ENCODE measurements at regions not wholly inside any gene's neighbourhood (a gene's known extent, or its start where the extent isn't known, plus 50 kb on each side); places are given as distances from the start of the nearest gene placed in this dataset.

DNA sequence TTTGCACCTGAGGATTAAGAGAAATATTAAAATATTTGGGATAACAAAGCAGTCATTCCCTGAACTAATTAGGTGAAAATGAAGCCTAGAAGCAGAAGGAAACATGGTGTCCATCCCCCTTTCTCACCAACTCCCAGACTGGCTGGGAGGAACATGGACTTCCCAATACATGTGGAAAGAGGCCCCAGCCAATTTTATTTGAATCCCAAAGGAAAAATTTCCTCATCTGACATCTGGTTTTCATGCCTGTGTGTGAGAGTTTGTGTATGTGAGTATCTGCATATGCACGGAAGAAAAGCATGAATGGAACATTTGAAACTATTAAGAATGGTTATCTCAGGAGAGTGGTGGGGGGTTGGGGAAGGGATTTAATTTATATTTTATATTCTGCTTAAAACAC lies 84.3 kb downstream of the COPS8 start:
- DNase-seq (ENCODE audit: low read depth), result no peak

DNA sequence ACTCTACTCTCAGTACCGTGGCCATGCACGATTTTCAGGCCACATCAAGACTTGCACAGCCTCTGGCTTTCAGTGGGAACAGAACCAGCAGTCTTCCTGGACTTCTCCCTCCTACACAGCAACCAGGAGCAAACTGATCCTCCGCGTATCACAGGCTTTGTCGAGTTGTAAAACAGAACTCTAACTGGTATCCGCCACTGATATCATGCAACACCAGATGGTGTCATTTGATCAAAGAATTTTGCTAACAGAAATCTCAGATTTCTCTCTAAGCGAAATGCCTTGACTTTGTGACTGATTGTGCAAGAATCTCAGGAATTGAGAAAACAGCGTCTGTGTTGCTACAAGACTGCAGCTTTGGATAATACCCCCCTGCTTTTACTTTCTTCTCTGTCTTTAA lies 85.7 kb downstream of the COPS8 start:
- DNase-seq (ENCODE audit: low read depth), result peak; percentile 86

DNA sequence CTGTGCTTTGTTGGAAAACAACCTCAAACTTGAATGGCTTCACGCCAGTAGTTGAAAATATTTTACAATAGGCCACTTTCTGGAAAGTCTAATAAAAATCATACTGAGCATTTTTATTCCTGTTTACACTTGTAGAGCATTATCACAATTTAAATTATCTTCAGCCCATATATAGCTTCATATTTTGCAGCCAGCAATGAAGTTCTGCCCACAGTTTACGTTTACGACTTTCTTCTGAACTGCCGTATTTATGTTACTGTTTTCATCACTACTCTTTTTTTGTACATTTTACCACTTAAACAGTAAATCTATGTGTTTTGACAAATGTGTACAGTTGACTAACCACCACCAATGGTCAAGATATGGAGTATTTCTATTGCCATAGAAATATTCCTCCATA lies 86.2 kb downstream of the COPS8 start:
- no peak for DNase-seq (ENCODE audit: low read depth)

DNA sequence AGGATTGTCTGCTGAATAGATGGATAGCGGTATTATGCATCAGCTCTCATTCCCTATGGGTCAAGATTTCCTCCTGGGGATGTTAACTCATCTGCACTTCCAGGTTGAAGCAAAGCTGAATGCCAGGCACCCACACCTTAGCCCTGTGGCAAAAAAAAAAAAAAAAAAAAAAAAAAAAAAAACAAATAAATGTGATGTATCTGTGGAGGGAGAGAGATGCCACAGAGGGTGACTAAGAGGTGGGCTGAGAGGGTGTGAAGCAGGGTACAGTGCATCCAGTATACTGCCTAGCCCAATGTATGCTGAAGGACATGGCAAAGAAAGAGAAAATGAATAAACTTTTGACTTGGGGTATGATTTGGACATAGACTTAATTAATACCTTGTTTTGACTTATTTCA lies 91.4 kb downstream of the COPS8 start:
- DNase-seq (ENCODE audit: low read depth), result peak; percentile 37

DNA sequence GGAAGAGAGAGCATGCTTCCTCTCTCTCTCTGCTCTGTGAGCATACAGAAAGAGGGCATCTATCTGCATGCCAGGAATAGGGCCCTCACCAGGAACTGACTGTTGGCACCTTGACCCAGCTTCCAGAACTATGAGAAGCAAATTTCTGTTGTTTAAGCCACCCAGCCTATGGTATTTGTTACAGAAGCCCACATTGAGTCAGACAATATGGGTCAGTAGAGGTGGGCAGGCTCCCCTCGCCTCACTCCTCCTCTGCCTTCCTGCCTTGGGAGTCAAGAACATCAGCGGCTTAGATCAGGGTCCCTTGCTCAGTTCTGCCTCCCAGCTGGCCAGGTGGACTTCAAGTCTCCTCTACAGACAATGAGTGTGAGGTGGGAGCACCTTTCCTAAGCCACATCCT lies 92.3 kb downstream of the COPS8 start:
- DNase-seq (ENCODE audit: low read depth), result no peak

DNA sequence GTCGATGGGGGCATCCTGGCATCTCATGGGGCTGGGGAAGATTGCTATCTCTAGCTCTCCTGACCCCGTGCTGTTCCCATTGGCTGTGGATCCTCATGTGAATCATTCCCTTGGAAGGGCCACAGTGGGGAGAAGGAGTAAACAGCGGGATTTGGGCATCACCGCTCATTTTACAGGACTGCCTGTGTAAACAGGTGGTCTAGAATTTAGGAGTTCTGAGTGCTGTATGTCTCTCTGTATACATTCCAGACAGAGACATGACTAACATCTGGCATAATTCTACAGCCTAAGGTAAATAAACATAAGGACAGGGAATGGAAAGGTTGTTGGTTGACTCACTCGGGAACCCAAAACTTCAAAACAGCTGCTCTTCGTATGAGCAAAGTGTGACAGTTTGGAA lies 92.7 kb downstream of the COPS8 start:
- peak; percentile 81 for DNase-seq (ENCODE audit: low read depth)

DNA sequence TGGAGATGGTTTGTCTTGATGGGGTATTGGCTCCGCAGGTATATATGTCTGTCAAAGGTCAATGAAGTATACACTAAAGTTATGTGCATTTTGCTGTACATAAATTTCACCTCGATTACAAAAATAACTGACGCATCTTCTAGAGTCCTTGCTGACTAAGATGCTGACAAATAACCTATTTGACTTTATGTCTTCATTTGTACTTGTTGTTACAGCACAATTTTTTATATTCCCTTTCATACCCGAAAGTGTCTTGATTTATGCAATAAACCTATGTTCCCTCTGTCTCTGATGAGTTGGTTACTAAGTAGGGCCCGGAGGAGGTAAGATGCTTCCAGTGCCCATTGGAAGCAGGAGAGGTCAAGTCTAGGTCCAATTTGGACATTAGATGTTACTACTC lies 93.5 kb downstream of the COPS8 start:
- DNase-seq (ENCODE audit: low read depth), result no peak

DNA sequence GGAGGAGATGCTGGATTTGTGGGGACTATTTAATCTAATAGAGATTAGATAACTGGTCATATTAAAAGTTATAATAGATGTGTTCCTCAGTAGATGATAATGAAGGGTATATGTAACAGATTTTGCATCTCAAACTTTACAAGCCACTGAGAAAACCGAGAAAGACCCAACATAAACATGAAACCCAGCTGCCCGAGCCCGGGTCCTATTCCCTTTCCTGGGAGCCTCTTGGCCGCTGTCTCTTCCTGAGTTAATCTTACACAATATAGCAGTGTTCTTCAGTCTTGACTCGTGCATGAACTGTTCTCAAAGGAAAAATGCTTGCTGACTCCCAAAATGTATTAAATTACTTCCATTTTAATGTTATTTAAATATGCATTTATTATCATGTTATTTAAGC lies 94.5 kb downstream of the COPS8 start:
- no peak for DNase-seq (ENCODE audit: low read depth)

DNA sequence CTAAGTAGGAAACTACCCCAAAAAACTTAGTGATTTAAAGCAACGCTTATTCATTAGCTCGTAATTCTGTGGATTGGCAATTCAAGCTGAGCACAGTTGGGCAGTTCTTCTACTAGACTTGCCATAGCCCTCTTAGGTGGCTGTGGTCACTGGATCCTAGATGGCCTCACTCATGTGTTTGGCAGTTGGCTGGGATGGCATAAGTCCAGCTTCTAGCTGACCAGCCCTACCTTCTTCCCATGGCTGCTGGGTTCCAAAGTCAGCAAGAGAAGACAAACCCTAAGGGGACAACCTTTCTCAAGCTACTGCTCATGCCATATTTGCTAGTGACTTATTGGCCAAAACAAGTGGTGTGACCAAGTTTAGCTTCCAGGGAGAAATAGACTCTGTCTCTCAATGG lies 95.3 kb downstream of the COPS8 start:
- peak; percentile 74 for DNase-seq (ENCODE audit: low read depth)

DNA sequence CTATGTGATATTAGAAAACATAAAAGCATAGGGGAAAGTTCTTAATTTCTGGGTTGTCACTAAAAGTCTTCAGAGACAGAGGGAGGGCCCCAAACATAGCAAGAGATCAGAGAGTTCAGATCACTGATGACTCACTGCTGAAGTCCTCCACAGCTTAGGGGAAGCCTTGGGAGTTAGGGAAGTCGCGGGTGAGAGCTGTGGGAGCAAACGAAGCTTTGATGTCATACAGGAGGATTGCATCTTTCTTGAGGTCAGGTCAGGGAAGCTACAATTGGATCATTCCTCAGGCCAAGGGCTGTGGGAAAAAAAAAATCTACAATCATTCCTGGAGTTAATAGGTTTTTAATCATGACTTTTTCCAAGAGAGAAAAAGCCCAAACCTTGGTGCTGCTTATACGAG lies 96.2 kb downstream of the COPS8 start:
- peak; percentile 92 for DNase-seq (ENCODE audit: low read depth)

DNA sequence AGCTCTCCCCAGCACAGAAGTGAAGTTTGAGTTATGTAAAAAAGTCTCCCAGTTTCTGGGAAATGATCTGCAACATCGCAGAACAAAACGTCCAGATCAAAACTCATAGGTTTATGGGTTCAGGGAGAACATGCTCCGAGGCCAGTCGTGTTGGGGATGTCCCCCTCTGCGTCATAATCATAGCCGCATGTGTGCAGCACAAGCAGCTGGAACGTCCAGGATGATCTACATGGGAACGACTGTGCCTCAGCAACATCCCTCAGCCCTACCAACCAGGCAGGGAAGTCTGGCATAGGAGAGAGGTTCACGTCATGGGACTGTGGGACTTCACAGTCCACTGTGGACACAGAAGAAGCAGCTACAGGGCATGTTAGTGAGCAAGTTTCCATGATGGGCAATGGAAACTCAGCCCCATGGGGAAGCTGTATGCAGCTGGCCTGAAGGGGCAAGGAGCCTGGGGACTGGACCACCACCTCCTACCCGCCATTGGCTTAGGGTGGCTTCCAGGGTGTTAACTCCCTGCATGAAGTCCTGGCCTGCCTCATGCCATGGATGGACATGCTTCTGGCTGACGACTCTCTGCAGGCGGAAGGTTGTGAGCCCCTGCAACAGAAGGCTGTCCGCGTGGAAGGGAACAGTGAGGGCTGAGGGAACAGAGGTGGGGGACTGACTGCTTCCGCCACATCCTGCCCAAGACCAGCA lies 96.9 kb downstream of the COPS8 start:
- no peak for DNase-seq (ENCODE audit: low read depth)

DNA sequence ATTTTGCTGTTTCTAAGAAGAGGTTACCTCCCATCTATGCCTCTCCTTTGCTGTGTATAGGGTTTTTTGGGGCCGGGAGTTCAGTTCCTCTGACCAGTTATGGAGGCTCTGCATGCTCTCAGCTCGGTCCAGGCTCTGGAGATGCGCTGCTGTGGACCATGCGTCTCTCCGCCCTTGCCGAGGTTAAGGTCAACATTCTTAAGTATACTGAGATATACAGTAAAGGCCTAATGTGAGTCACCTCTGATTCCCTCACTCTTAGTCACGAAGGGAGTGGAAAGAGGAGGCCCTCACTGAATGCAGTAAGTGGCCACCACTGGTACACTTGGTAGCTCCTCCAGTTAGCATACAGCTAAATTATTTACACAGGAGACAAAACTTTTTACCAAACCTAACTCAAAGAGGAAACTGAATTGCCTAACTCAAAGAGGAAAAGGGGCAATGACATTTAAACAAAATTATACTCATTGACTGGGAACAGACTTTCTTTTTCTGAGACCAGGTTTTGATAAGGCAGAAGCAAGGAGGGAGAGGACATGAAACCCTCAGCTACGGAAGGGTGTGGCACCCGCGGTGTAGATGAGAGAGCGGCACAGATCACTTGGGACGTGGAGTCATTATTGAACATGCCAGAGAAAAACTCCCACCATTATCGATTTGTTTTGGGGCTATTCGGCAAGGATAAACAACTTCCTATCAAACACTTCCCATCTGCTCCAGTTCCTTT lies 98.7 kb downstream of the COPS8 start:
- DNase-seq (ENCODE audit: low read depth), result peak; percentile 62

DNA sequence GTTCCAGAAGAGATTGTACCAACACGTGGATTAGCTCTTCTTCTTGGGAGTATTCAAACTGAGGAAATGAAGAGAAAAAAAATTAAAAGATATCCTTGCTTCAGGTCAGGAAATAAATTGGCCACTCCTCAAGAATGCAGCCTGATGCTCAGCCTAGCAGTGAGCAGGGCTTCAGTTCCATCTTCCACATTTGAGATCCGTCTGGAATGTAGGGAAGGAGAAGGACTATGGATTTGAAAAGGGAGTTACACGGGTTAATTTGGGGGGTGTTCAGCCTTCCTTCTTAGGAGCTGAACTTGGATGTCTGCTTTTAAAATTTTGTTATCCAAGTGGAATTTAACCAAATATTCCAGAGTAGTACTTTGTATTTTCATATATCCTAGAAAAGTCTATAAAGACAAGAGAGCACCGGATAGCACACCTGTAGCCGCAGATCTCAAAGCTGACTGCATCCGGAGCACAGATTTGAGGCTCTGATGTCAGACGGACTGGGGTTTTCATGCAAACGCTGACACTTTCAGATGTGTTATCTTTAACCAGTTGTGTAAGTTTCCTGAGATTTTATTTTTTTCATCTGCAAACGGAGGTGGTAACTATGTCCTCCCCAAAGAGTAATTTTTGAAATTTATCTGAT lies 99.3 kb downstream of the COPS8 start:
- no peak for DNase-seq (ENCODE audit: low read depth)

DNA sequence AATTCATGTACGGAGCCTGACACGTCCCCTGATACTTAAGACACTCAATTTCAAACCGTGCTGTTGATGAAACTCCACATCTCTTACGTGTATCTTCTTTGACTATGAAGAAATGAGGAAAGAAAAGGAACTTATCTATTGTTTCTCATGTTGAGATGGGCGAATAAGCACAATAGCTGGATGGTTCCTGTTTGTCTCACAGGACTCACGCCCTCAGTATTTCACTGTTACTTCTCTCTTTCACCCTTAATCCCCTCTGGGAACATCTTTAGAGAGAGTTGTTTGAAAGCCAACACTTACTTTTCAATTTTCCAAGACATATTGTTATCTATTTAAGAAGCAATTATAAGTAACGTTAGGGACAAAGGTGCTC lies 99.8 kb downstream of the COPS8 start:
- no peak for DNase-seq (ENCODE audit: low read depth)

DNA sequence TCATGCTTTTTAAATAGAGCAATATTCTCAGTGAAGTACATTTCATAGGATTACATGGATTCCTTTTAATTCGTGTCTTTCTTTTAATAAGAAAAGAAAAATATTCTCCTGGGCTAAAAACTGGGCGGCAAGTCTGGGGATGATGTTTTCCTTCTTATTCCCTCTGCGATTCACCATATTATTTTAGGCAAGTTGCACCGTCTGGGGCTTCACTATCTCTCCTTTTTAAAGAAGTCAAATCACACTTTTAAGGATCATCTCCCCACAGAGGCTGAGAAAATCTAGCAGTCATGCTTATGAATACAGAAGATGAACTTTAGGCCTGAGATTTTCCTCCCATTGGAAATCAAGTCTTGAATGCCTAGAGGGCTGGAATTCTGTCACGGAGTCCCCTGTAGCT lies 104.1 kb downstream of the COPS8 start:
- DNase-seq (ENCODE audit: low read depth), result no peak

DNA sequence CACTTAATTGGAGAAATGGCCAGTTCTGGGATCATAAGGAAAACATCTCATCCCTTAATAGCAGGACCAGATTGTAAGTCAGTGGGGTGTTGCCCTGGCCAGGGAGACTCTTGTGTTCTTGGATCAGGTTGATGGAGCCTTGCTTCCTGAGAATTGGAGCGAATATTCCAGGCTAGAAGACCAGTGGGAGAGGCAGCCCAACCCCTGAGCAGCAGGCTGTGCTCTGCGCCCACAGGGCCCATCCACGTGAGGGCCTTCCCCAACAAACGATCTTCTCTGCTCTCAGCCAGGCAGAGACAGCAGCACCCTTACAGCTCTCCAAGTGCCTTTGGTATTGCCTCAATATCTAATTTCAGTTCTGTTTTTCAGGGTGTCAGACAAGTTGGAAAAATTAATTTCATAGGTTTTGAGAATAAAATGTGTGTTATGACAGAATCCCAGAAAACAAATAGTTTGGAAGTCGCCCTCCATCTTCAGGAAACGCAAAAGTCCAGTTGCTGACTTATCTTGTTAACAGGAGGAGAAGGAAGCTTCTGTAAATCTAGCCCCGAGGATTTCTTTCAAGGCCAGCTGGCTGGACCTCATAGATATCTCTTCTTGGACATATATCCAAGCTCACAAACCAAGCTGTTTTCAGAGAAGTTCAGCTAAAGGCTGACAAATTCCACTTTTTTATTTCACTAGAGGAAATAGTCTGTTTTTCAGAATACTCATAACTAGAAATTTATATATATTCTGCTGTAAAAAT lies 105.5 kb downstream of the COPS8 start:
- DNase-seq (ENCODE audit: low read depth), result no peak

DNA sequence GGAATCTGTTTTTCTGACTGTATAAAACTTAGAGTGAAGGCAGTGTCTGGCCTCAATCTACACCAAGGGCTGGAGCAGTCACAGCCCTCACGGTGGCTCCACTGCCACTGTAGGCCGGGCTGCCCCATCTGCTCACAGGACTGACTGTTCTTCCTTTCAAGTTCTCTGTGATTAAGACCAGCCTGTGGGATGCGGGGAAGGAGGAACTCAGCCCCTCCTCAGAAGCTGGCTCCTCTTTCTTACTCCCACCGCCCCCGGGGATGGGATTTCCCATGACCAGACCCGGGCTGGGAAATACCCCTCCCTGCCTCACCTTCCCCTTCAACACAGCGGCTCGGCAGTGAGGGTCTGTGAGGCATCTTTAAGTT lies 106.0 kb downstream of the COPS8 start:
- no peak for DNase-seq (ENCODE audit: low read depth)

DNA sequence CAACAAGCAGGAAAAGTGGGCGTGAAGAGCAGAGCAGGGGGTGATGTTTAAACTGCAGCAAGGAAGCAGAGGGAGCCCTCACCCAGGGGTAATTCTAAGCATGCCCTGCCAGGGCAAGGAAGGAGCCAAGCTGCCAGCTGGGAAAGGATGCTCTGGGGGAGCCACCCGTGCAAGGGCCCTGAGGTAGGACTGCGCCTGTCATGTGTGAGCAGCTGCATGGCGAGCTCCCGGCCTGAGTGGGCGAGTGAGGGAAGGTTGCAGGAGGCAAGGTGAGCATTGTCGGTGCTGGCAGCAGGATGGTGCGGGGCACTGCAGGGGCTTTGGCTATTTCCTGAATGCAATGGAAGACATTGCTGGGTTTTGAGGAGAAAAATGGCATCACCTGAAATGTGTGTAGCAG lies 107.2 kb downstream of the COPS8 start:
- DNase-seq (ENCODE audit: low read depth), result no peak

DNA sequence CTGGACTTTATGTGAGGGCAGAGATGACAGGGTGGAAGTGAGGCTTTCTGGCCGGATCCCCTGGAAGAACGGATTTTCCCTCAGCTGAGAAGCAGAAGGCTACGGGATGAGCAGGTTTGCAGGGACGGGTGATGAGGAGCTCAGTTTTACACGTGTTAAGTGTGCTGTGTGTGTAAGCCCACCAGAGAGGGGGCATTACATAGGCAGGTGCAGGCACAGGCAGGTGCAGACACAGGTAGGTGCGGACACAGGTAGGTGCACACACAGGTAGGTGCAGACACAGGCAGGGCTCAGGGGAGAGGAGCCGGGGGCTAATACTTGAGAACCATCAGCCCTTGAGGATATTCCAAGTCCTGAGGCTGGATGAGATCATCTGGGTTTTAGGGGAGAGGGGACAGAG lies 107.7 kb downstream of the COPS8 start:
- DNase-seq (ENCODE audit: low read depth), result no peak

DNA sequence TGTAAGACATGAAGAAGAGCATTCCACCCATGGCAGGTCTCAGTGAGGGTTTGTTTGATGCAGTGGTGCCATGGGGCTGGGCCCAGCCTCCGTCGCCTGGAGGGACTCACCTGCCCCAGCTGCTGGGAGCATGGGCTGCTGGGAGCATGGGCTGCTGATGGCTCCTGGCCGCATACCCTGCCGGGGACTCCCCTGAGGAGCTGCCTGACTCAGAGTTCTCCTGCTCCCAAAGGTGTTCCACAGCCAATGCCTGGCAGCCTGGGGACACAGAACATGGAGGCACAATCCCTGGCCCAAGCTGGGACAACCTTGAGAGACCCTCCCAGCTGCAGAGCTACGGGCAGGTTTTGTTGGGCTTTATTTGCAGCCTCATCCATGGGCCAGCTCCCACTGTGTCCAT lies 108.4 kb downstream of the COPS8 start:
- DNase-seq (ENCODE audit: low read depth), result no peak

DNA sequence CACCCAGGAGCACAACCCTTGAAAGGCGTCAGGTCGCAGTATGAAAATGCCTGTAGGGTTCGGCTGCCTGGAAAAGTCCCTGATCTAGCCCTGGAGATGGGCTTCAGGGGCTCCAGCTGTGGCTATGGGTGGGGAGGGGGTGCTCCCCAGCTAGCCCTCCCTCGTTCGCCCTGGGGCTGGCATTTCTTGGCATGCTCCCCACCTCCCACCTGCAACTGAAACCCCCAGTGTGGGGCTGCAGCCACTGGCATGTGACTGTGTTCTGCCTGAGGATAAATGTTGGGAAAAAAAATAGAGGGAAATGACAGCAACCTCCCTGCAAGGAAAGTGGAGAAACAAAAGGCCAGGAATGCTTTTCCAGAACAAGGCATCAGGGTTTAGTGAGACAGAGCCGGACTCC lies 109.2 kb downstream of the COPS8 start:
- no peak for DNase-seq (ENCODE audit: low read depth)

DNA sequence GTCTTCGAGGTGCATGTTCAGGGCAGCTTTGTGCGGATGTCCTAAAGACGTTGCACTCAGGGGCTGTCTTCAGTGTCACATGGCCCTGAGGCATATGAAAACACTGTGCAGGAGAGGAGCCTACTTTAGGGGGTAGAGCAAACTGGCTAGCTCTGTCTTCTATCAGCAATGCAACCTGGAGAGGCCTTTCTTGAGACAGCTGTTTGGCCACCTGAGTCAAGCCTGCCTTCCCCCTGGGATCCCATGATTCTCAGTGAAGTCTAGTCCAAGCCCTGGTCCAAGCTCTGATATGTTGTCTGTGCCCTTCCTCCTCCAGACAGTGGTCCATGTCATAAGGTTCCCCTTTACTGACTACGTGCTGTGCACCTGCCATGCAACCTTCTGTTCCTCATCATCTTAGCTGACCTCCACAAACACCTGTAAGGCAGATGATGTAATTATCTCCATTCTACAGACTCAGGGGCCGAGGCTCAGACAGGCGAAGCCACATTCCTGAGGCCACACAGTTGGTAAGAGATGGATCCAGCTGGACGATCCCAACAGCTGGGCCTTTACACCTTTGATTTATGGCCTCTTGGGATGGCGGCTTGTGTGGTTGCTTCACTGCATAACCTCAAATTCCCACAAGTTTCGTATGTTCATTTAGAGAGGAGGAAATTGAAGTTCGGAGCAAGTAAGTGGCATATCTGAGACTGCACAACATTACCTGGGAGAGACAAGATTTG lies 109.9 kb downstream of the COPS8 start:
- no peak for DNase-seq (ENCODE audit: low read depth)

Data from M059J (cell line).